ENCODE measurements at regions not wholly inside any gene's neighbourhood (a gene's known extent, or its start where the extent isn't known, plus 50 kb on each side); places are given as distances from the start of the nearest gene placed in this dataset.

DNA sequence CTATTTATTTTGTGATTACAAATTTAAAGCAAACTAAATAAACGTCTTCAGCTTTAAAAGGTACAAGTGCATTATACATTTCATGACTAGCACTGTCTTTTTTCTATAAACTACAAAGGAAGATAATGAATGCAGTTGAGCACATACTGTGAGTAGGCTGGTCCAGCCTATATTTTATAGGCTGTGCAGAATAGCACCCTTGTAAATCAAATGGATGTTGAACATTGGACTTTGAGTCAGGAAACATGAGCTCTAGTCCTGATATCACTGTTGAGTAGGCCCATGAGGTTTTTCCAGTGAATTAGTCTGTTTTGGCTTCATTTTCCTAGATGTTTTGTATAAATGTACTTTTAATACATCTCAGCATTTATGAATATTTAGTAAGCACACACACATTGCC is 447.3 kb upstream of the KCNMB2 start:
- no peak for TF ChIP-seq POLR2AphosphoS5 (IDR thresholded peaks at IDR 0.05; ENCODE audit: borderline replicate concordance, low read depth, low read length)
- no peak for TF ChIP-seq EZH2 (IDR thresholded peaks at IDR 0.05)

Data from SK-N-MC (cell line).